CD4-positive, alpha-beta T cell (primary cell): ENCODE measurements at regions not wholly inside any gene's neighbourhood (a gene's known extent, or its start where the extent isn't known, plus 50 kb on each side); places are given as distances from the start of the nearest gene placed in this dataset.

Experiments used
- ATAC-seq: fragments of 200-7000 bp; cut with Tn5 transposase; one replicate; pipeline ENCODE4 v1.10.0; 2022; ENCODE audit warnings: mild to moderate bottlenecking; ENCODE audit not compliant: poor library complexity
- CTCF ChIA-PET: fragments of 350-600 bp; sonication (Branson Sonifier 250); formaldehyde crosslinking; loops from one replicate; lab custom pipeline; 2021; ENCODE audit warnings: antibody characterized with exemption, inconsistent platforms; lab: Charles Lee
- POLR2A ChIA-PET: fragments of 350-600 bp; sonication (Branson Sonifier 250); formaldehyde crosslinking; loops from one replicate; lab custom pipeline; 2021; ENCODE audit warnings: antibody characterized with exemption, inconsistent platforms; lab: Charles Lee
- DNase-seq, 14 experiments: peaks; one replicate each; pipeline ENCODE4 v3.0.0-alpha.2; 2013 to 2020; ENCODE audit warnings: mixed read lengths in 2 of 14
- H3K27ac ChIP-seq, 2 donors: one replicate each; pipeline versions ENCODE4 v1.5.1 to v1.7.0; 2013; ENCODE audit warnings: low read length in 2 of 2, low read depth in 1 of 2, mild to moderate bottlenecking in 1 of 2
- H3K27me3 ChIP-seq, 2 experiments: 1 replicate in 1 of 2; 2 replicates in 1 of 2; pipeline versions ENCODE4 v1.6.1 to v1.7.0; 2013; ENCODE audit warnings: low read length in 2 of 2, control low read depth in 1 of 2, mild to moderate bottlenecking in 1 of 2, moderate library complexity in 1 of 2; ENCODE audit not compliant: insufficient read depth in 2 of 2, control insufficient read depth in 1 of 2
- H3K36me3 ChIP-seq: one replicate; pipeline ENCODE4 v1.6.1; 2013; ENCODE audit warnings: low read length, control low read depth; ENCODE audit not compliant: insufficient read depth
- H3K4me1 ChIP-seq: one replicate; pipeline ENCODE4 v1.6.1; 2013; ENCODE audit warnings: low read length, control low read depth; ENCODE audit not compliant: insufficient read depth
- H3K4me3 ChIP-seq: one replicate; pipeline ENCODE4 v1.5.1; 2013; ENCODE audit warnings: mild to moderate bottlenecking, low read length, moderate library complexity
- H3K9me3 ChIP-seq, 2 experiments: 1 replicate in 1 of 2; 2 replicates in 1 of 2; pipeline versions ENCODE4 v1.6.1 to v1.7.0; 2013; ENCODE audit warnings: low read length in 2 of 2, mild to moderate bottlenecking in 2 of 2, control low read depth in 1 of 2, moderate library complexity in 1 of 2; ENCODE audit not compliant: control insufficient read depth in 1 of 2, insufficient read depth in 1 of 2
- H3K27ac Mint-ChIP-seq: one replicate; pipeline ENCODE4 v1.8.0; 2020; ENCODE audit warnings: mixed read lengths
- H3K27me3 Mint-ChIP-seq: one replicate; pipeline ENCODE4 v1.8.0; 2021; ENCODE audit warnings: mixed read lengths
- H3K36me3 Mint-ChIP-seq: one replicate; pipeline ENCODE4 v1.8.0; 2021; ENCODE audit warnings: low read depth, mixed read lengths
- H3K4me1 Mint-ChIP-seq: one replicate; pipeline ENCODE4 v1.8.0; 2021; ENCODE audit warnings: low read depth, mixed read lengths
- H3K4me3 Mint-ChIP-seq: one replicate; pipeline ENCODE4 v1.8.0; 2020; ENCODE audit warnings: mild to moderate bottlenecking, mixed read lengths
- H3K9me3 Mint-ChIP-seq: one replicate; pipeline ENCODE4 v1.8.0; 2020; ENCODE audit warnings: mixed read lengths
- CTCF ChIP-seq: fragments of 200-600 bp; IDR thresholded peaks from one replicate; pipeline ENCODE4 v1.8.0; 2022; ENCODE audit warnings: antibody characterized with exemption, mild to moderate bottlenecking
- intact Hi-C, 2 experiments: fragments of 100-400 bp; cut with DNase I in 1 of 2; cut with micrococcal nuclease in 1 of 2; formaldehyde crosslinking; loops; one replicate each; pipeline versions ENCODE4 v1.15.1 to v1.9.0; 2023 to 2025; cut with DNase I, micrococcal nuclease

- Mint-ChIP-seq H3K4me1 (no peaks in the 10 kb centered on the region), H3K9me3 (no peaks in the 10 kb centered on the region), H3K36me3 (no peaks in the 10 kb centered on the region), H3K27me3 (no peaks in the 10 kb centered on the region), H3K27ac (no peak overlapping the region), H3K4me3 (no peak overlapping the region)
- no peaks in the 10 kb centered on the region for H3K4me1 ChIP-seq
- peak in 1 of 14 experiments; percentile 4 for DNase-seq
- CTCF ChIA-PET = no interaction called here
- no peak overlapping the region for H3K27ac ChIP-seq
- TF ChIP-seq CTCF = no peak
- H3K36me3 ChIP-seq = no peaks in the 10 kb centered on the region
- ATAC-seq = no peak
- no peaks in the 10 kb centered on the region for H3K9me3 ChIP-seq
- H3K27me3 ChIP-seq = no peaks in the 10 kb centered on the region
- H3K4me3 ChIP-seq = no peak overlapping the region
- POLR2A ChIA-PET = interaction anchor here (1.0 kb wide), 1 partner anchor 9 kb away, joined by 3 read pairs; no protein-coding TSS in a partner anchor
- intact Hi-C loops = no loop called here
Observed at GRCh38 chr3:124316034-124316287, 324.0 kb upstream of the ROPN1 start.

- POLR2A ChIA-PET = no interaction called here
- H3K27me3 Mint-ChIP-seq = no peaks in the 10 kb centered on the region
- intact Hi-C loops = no loop called here
- DNase-seq (no peak), ATAC-seq (no peak)
- no peaks in the 10 kb centered on the region for H3K4me1 ChIP-seq
- no peak overlapping the region for H3K4me3 Mint-ChIP-seq
- H3K4me1 Mint-ChIP-seq = no peaks in the 10 kb centered on the region
- H3K9me3 Mint-ChIP-seq = no peaks in the 10 kb centered on the region
- H3K27ac Mint-ChIP-seq = no peak overlapping the region
- H3K36me3 ChIP-seq = no peaks in the 10 kb centered on the region
- H3K27ac ChIP-seq = no peak overlapping the region
- CTCF ChIA-PET = no interaction called here
- H3K9me3 ChIP-seq = no peaks in the 10 kb centered on the region
- no peaks in the 10 kb centered on the region for H3K27me3 ChIP-seq
- H3K36me3 Mint-ChIP-seq = no peaks in the 10 kb centered on the region
- H3K4me3 ChIP-seq = no peak overlapping the region
- no peak for TF ChIP-seq CTCF
Observed at GRCh38 chr3:124318014-124318413, 326.1 kb upstream of the ROPN1 start.

- TF ChIP-seq CTCF = no peak
- Histone ChIP-seq H3K4me3 (no peak overlapping the region), H3K27me3 (no peaks in the 10 kb centered on the region), H3K4me1 (no peaks in the 10 kb centered on the region), H3K27ac (no peak overlapping the region), H3K36me3 (no peaks in the 10 kb centered on the region), H3K9me3 (no peaks in the 10 kb centered on the region)
- Mint-ChIP-seq H3K9me3 (no peaks in the 10 kb centered on the region), H3K4me1 (no peaks in the 10 kb centered on the region), H3K27me3 (peaks cover 5% of the 10 kb centered on the region), H3K36me3 (no peaks in the 10 kb centered on the region), H3K4me3 (no peak overlapping the region), H3K27ac (no peak overlapping the region)
- DNase-seq (no peak), ATAC-seq (no peak)
- ChIA-PET POLR2A (no interaction called here), CTCF (no interaction called here)
- intact Hi-C loops = no loop called here
Observed at GRCh38 chr3:124318656-124319055, 326.7 kb upstream of the ROPN1 start.
